GM13977 (cell line): ENCODE measurements at regions not wholly inside any gene's neighbourhood (a gene's known extent, or its start where the extent isn't known, plus 50 kb on each side); places are given as distances from the start of the nearest gene placed in this dataset.

Experiments
- DNase-seq: peaks from one replicate; pipeline ENCODE4 v3.0.0; 2012; ENCODE audit warnings: low spot score
- CTCF ChIP-seq: IDR thresholded peaks from 2 replicates; pipeline ENCODE4 v1.5.1; 2012; ENCODE audit warnings: mild to moderate bottlenecking, control low read depth; ENCODE audit not compliant: insufficient read depth; ENCODE audit errors: extremely low read depth, missing control alignments
- in situ Hi-C: fragments of 300-500 bp; cut with MboI; formaldehyde crosslinking; loops from one replicate; pipeline ENCODE4 v1.12.0; 2022; ENCODE audit warnings: low sequenced_read_pairs, low pct_unique_long_range_greater_than_20kb, mixed read lengths, inconsistent platforms; ENCODE audit not compliant: unreplicated experiment

GRCh38 chr2:16125614-16126516 is 185.5 kb downstream of the MYCN start:
- no peak for DNase-seq
- TF ChIP-seq CTCF: no peak
- in situ Hi-C loops: no loop called here

GRCh38 chr2:16124881-16125613 is 184.7 kb downstream of the MYCN start:
- no peak for DNase-seq
- no peak for TF ChIP-seq CTCF
- in situ Hi-C loops: no loop called here

- in situ Hi-C loops: no loop called here
- TF ChIP-seq CTCF: no peak
- no peak for DNase-seq
These were observed 183.8 kb downstream of the MYCN start for GRCh38 chr2:16123856-16124780.

GRCh38 chr2:16123421-16123820 is 183.1 kb downstream of the MYCN start:
- no peak for TF ChIP-seq CTCF
- no peak for DNase-seq
- in situ Hi-C loops: no loop called here

GRCh38 chr2:16122556-16122955 is 182.2 kb downstream of the MYCN start:
- in situ Hi-C loops: no loop called here
- no peak for TF ChIP-seq CTCF
- no peak for DNase-seq

- in situ Hi-C loops: no loop called here
- no peak for DNase-seq
- no peak for TF ChIP-seq CTCF
These were observed 181.6 kb downstream of the MYCN start for GRCh38 chr2:16121986-16122390.
